ENCODE measurements at regions not wholly inside any gene's neighbourhood (a gene's known extent, or its start where the extent isn't known, plus 50 kb on each side); places are given as distances from the start of the nearest gene placed in this dataset.

DNA sequence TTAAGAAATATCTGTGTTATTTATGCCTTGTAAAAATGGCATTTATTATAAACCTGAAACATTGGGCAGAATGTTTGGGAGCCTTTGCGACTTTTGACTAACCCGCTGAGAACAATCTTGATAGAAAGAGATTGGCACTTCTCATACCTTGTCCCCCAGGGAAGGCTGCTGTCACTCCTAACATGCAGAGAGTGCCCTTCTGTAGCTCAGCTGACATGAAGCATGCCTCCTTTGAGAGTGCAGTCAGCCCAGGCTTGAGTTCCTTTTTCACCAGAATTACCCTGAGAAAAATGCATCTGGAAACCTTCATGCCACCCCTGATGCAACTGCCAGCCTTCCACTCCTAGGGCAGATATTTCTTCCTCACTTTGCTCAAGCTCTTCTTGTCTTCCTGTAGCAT, 569.2 kb upstream of the ARPP21 start:
- DNase-seq (ENCODE audit: low spot score) (no peak), ATAC-seq (ENCODE audit: low FRiP score) (no peak)
- TF ChIP-seq, protein P1, sequence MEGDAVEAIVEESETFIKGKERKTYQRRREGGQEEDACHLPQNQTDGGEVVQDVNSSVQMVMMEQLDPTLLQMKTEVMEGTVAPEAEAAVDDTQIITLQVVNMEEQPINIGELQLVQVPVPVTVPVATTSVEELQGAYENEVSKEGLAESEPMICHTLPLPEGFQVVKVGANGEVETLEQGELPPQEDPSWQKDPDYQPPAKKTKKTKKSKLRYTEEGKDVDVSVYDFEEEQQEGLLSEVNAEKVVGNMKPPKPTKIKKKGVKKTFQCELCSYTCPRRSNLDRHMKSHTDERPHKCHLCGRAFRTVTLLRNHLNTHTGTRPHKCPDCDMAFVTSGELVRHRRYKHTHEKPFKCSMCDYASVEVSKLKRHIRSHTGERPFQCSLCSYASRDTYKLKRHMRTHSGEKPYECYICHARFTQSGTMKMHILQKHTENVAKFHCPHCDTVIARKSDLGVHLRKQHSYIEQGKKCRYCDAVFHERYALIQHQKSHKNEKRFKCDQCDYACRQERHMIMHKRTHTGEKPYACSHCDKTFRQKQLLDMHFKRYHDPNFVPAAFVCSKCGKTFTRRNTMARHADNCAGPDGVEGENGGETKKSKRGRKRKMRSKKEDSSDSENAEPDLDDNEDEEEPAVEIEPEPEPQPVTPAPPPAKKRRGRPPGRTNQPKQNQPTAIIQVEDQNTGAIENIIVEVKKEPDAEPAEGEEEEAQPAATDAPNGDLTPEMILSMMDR (IDR thresholded peaks at IDR 0.05) = no peak

DNA sequence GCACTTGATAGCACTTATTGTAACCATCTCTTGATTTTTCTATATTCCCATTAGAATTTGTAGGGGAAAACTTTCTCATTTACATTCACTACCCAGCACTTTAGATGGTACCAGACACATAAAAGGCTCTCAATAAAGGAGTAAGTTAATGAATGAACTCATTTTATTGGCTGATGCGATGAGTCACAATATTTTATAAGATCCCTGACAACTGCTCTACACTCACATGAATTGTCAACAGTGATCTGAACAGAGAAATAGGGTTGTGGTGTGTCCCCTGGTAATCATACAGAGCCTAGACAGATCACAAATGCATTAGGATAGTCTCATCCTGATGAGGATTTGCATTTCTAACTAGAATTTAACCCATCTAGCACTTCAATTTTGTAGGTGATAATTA, 567.6 kb upstream of the ARPP21 start:
- TF ChIP-seq, protein P1 (IDR thresholded peaks at IDR 0.05) = no peak
- ATAC-seq (ENCODE audit: low FRiP score) (no peak), DNase-seq (ENCODE audit: low spot score) (no peak)

DNA sequence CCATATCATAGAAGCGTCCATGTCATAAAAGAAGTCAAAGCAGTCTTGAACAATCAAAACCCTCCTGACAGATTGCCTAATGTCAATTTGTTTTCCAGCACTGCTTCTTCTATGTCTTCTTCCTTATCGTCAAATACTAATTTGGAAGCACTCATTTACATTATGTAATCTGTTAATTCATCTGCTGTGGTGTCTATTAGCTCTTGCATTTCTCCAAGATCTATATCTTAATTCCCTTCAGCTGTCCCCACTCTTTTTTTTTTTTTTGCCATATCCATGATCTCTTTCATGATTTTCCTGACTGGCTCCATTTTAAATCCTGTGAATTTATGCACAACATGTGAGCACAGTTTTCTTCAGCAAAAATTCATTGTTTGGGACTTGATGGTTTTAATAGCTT, 560.5 kb upstream of the ARPP21 start:
- no peak for ATAC-seq (ENCODE audit: low FRiP score)
- no peak for DNase-seq (ENCODE audit: low spot score)
- TF ChIP-seq, protein P1 (IDR thresholded peaks at IDR 0.05) = no peak

DNA sequence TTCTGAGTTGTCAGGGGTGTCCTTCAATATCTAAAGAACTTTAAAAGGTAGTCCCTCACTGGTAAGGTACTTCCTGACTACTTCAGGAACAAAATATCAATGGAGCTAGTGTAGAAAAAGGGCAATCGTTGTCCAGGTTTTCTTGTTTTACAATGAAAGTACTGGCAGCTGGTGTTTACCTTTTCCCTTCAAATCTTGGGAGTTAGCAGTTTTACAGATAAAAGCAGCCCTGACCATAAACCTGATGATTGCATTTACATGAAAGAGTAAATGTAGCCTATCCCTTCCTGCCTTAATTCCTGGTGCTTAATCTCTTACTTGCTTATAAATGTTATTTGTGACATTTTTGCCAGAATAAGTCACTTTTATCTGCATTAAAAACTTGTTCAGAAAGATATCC, 559.9 kb upstream of the ARPP21 start:
- TF ChIP-seq, protein P1 (IDR thresholded peaks at IDR 0.05) = no peak
- DNase-seq (ENCODE audit: low spot score) (no peak), ATAC-seq (ENCODE audit: low FRiP score) (no peak)

DNA sequence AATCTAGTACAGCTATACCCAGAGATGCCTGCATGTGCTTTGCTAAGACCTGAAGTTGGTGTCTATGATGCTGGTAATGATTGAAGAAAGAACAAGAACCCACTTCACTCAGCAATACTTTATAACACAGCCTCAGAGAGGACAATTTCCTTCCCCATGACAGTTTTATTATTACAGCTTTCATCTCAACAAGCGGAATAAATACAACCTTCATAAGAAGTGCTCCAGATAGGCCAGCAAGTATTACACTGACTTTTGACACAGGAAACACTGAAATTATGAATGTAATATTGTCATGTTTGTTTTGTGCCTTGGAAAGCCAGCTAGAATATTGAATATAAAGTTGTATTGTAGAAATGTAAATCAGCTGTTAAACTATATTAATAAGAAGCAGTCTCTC, 557.4 kb upstream of the ARPP21 start:
- no peak for DNase-seq (ENCODE audit: low spot score)
- TF ChIP-seq, protein P1 (IDR thresholded peaks at IDR 0.05) = no peak
- no peak for ATAC-seq (ENCODE audit: low FRiP score)

DNA sequence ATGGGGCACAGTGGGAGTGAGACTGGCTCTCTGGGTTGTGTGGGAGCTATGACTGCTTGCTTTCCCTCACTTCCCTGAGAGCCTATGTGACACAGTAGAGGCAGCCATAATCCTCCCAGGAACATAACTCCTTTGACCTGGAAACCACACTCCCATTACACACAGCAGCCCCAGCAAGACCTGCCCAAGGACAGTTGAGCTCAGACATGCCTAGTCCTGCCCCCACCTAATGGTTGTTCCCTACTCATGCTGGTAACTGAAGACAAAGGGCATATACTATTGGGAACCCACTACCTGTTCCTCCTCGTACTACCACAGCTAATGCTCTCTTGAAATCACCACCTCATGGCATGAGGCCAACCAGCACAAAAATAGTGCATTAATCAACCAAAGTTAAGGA, 550.4 kb upstream of the ARPP21 start:
- TF ChIP-seq, protein P1 (IDR thresholded peaks at IDR 0.05) = no peak
- no peak for ATAC-seq (ENCODE audit: low FRiP score)

DNA sequence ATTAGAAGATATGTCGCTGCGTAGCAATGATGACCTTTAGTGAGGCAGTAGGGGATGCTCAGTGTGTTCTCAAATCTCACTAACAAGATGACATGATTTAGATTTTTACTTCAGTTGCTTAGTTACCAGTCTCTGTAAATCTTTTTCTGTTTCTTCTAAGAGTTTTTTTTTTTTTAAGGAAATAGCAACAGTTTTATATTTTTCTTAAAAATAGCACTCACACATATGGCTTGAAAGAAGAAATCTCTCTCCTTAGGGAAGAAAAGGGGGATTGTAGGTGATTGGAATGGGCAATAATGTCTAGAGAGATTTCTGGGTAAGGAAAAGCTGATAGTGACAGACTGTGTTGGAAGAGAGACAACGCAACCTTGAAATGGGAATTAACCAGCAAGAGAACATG, 524.6 kb upstream of the ARPP21 start:
- ATAC-seq (ENCODE audit: low FRiP score) (no peak), DNase-seq (ENCODE audit: low spot score) (no peak)
- TF ChIP-seq, protein P1 (IDR thresholded peaks at IDR 0.05) = no peak

More for the DNA sequence above, 550.4 kb upstream of the ARPP21 start:
- DNase-seq (ENCODE audit: low spot score) = no peak

Measured in omental fat pad (tissue), 3 donors.